ENCODE measurements at regions not wholly inside any gene's neighbourhood (a gene's known extent, or its start where the extent isn't known, plus 50 kb on each side); places are given as distances from the start of the nearest gene placed in this dataset.
"Not testable (repeated sequence)": the region's sequence is repeated elsewhere in the genome, so short reads cannot be mapped to it uniquely, and the experiment has no call there.

DNA sequence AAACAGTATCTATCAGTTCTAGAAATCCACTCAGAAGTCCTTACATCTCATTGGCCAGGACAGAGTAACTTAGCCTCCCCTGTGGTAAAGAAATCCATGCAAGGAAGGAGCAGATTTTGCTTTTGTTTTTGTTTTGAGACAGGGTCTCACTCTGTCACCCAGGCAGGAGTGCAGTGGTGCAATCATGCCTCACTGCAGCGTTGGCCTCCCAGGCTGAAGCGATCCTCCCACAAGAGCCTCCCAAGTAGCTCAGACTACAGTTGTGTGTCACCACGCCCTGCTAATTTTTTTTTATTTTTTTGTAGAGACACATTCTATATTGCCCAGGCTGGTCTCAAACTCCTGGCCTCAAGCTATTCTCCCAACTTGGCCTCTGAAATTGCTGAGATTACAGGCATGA lies 185.1 kb downstream of the NRP2 start:
- WGBS, 2 donors: 97 to 99% methylated on average over 3 of the region's 3 CpGs
- no peaks in the 10 kb centered on the region for H3K9me3 ChIP-seq
- no peak for DNase-seq (ENCODE audit: low spot score in 2 of 2)
- no peak overlapping the region for H3K27ac ChIP-seq
- H3K4me1 ChIP-seq: peaks cover 0 to 8% (median 0%) of the 10 kb centered on the region in 4 donors
- H3K4me3 ChIP-seq: no peak overlapping the region
- no peaks in the 10 kb centered on the region for H3K27me3 ChIP-seq
- TF ChIP-seq EP300 (IDR thresholded peaks at IDR 0.05) (no peak), CTCF (IDR thresholded peaks at IDR 0.05) (no peak)
- H3K36me3 ChIP-seq: no peaks in the 10 kb centered on the region

DNA sequence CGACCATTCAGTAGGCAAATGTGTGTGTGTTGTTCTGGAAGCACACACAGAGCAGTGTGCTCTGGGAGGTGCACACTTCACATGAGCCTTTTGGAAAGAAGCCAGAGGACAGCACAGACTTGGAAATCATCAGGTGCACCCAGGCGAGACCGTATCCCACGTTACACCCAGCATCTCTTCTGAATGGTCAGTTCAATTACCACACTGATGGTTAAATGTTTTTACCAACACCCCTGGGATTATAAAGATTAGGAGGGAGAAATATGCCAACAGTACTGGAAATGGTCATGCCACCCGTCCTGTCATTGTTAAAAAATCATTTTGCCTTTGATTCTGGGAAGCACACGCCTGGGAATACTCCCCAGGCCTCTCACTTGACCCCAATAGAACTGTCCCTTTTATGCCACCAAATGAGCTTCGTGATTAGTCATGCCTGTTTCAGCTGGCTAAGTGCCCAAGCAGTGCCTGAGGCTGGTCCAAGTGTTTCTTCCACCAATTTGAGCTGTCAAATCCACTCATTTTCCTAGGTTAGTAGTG lies 183.7 kb downstream of the NRP2 start:
- 53 to 74% methylated on average over 7 of the region's 7 CpGs for WGBS, 2 donors
- no peaks in the 10 kb centered on the region for H3K36me3 ChIP-seq
- H3K27ac ChIP-seq: no peak overlapping the region
- H3K4me1 ChIP-seq: peaks cover 0 to 8% (median 0%) of the 10 kb centered on the region in 4 donors
- DNase-seq (ENCODE audit: low spot score in 2 of 2): no peak
- H3K4me3 ChIP-seq: no peak overlapping the region
- H3K9me3 ChIP-seq: no peaks in the 10 kb centered on the region
- no peaks in the 10 kb centered on the region for H3K27me3 ChIP-seq
- TF ChIP-seq EP300 (IDR thresholded peaks at IDR 0.05) (no peak), POLR2A (IDR thresholded peaks at IDR 0.05) (no peak), CTCF (IDR thresholded peaks at IDR 0.05) (no peak)

DNA sequence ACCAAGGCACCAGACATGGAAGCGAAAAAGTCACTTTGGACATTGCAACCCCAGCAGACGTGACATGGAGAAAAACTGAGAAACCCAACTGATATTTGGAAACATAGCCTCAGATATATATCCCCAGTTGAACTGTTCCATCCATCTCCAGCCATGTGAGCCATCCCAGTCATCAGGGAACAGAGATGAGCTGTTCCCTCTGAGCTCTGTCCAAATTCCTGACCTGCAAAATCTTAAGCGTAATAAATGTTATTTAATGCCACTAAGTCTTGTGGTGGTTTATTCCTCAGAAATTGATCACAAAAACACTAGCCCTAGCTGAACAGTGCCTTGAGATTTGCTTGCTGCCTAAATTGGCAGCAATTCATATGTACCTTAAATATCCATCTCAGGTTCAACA lies 182.8 kb downstream of the NRP2 start:
- H3K27ac ChIP-seq: no peak overlapping the region

DNA sequence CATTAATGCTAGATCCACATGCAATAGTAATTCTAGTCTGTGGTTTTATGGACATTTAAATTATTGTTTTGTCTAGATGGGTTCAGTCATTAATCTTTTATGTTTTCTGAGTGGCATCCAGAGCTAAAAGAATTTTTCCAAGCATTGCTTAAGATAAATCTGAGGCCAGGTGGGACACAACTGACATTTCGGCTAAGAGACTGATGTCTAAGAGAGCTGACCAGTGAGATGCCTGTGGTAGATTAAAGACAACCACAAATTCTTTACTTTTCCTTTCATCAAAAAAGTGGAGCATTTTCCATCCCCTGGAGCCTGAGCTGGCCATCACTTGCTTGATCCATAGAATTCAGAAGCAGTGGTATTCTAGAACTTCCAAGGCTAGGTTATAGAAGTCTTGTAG lies 182.2 kb downstream of the NRP2 start:
- H3K9me3 ChIP-seq: no peaks in the 10 kb centered on the region
- WGBS, 2 donors: 88 to 94% methylated on average over 1 of the region's 1 CpG
- peaks cover 0 to 10% (median 0%) of the 10 kb centered on the region in 4 donors for H3K4me1 ChIP-seq
- H3K36me3 ChIP-seq: no peaks in the 10 kb centered on the region
- DNase-seq (ENCODE audit: low spot score in 2 of 2): no peak
- H3K4me3 ChIP-seq: no peak overlapping the region
- no peaks in the 10 kb centered on the region for H3K27me3 ChIP-seq
- no peak overlapping the region for H3K27ac ChIP-seq
- TF ChIP-seq EP300 (IDR thresholded peaks at IDR 0.05) (no peak), CTCF (IDR thresholded peaks at IDR 0.05) (no peak), POLR2A (IDR thresholded peaks at IDR 0.05) (no peak)

More for the DNA sequence above, 182.8 kb downstream of the NRP2 start:
- 87 to 93% methylated on average over 3 of the region's 3 CpGs for WGBS, 2 donors
- TF ChIP-seq CTCF (IDR thresholded peaks at IDR 0.05) (no peak), POLR2A (IDR thresholded peaks at IDR 0.05) (no peak), EP300 (IDR thresholded peaks at IDR 0.05) (no peak)
- peaks cover 0 to 8% (median 0%) of the 10 kb centered on the region in 4 donors for H3K4me1 ChIP-seq
- H3K9me3 ChIP-seq: no peaks in the 10 kb centered on the region
- H3K27me3 ChIP-seq: no peaks in the 10 kb centered on the region
- no peaks in the 10 kb centered on the region for H3K36me3 ChIP-seq
- no peak overlapping the region for H3K4me3 ChIP-seq
- no peak for DNase-seq (ENCODE audit: low spot score in 2 of 2)

DNA sequence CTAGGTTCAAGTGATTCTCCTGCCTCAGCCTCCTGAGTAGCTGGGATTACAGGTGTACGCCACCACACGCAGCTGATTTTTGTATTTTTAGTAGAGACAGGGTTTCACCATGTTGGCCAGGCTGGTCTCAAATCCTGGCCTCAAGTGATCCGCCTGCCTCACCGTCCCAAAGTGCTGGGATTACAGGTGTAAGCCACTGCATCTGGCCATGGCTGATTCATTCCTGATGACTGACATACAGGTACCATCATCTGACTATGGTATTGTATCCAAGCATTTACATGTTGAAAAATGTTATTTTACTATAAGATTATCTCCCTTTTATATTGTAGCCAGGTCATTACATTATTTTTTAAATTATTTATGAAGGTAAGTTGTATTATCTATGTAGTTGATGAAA lies 180.5 kb downstream of the NRP2 start:
- WGBS, 2 donors: 96 to 97% methylated on average over 4 of the region's 4 CpGs
- DNase-seq (ENCODE audit: low spot score in 2 of 2): not testable (repeated sequence)
- peaks cover 0 to 11% (median 0%) of the 10 kb centered on the region in 4 donors for H3K4me1 ChIP-seq

DNA sequence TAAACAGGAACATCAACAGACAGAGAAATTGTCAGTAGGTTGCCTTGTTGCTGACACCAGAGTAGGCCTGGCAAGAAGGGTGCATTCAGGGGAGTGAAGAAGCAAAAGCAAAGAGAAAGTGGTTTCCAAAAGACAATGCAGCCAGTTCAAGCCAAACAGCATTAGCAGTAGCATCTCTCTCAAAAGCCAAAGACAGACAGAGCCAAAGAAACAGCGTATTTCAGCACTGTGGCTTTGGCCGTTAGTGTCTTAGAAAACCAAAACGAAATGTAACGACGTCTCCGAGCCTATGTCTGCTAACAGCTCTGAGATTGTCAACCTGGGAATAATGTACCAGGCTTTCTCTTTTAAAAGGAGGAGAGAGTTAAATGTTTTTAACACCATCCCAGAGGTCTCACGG lies 178.6 kb downstream of the NRP2 start:
- 60 to 62% methylated on average over 7 of the region's 7 CpGs for WGBS, 2 donors
- Histone ChIP-seq H3K9me3 (no peaks in the 10 kb centered on the region), H3K36me3 (no peaks in the 10 kb centered on the region), H3K27ac (no peak overlapping the region), H3K27me3 (no peaks in the 10 kb centered on the region), H3K4me3 (no peak overlapping the region), H3K4me1 (peaks cover 0 to 11% (median 0%) of the 10 kb centered on the region in 4 donors)
- TF ChIP-seq CTCF (IDR thresholded peaks at IDR 0.05) (no peak), POLR2A (IDR thresholded peaks at IDR 0.05) (no peak), EP300 (IDR thresholded peaks at IDR 0.05) (no peak)
- DNase-seq (ENCODE audit: low spot score in 2 of 2): no peak

More for the DNA sequence above, 180.5 kb downstream of the NRP2 start:
- not testable (repeated sequence) for H3K27ac ChIP-seq, H3K4me3 ChIP-seq, H3K27me3 ChIP-seq, H3K9me3 ChIP-seq, H3K36me3 ChIP-seq

Measured in tibial nerve (tissue), 4 donors.